ENCODE measurements at regions not wholly inside any gene's neighbourhood (a gene's known extent, or its start where the extent isn't known, plus 50 kb on each side); places are given as distances from the start of the nearest gene placed in this dataset.

GRCh38 chr14:71648725-71649124 lies 283.5 kb upstream of the RGS6 start:
- no peak overlapping the region for H3K4me3 Mint-ChIP-seq
- H3K9me3 Mint-ChIP-seq = peaks cover 18% of the 10 kb centered on the region
- H3K27ac Mint-ChIP-seq = no peak overlapping the region
- H3K27me3 Mint-ChIP-seq (ENCODE audit: low read depth) = no peaks in the 10 kb centered on the region
- peaks cover 2% of the 10 kb centered on the region for H3K4me1 Mint-ChIP-seq (ENCODE audit: low read depth)
- H3K36me3 Mint-ChIP-seq (ENCODE audit: low read depth) = peaks cover 40% of the 10 kb centered on the region

- H3K9me3 Mint-ChIP-seq = peaks cover 18% of the 10 kb centered on the region
- H3K4me1 Mint-ChIP-seq (ENCODE audit: low read depth) = peaks cover 2% of the 10 kb centered on the region
- no peaks in the 10 kb centered on the region for H3K27me3 Mint-ChIP-seq (ENCODE audit: low read depth)
- H3K4me3 Mint-ChIP-seq = no peak overlapping the region
- peaks cover 45% of the 10 kb centered on the region for H3K36me3 Mint-ChIP-seq (ENCODE audit: low read depth)
- no peak overlapping the region for H3K27ac Mint-ChIP-seq
Observed at GRCh38 chr14:71650187-71650755, 282.0 kb upstream of the RGS6 start.

GRCh38 chr14:71651228-71651627 lies 281.0 kb upstream of the RGS6 start:
- no peak overlapping the region for H3K4me3 Mint-ChIP-seq
- H3K27ac Mint-ChIP-seq = no peak overlapping the region
- H3K4me1 Mint-ChIP-seq (ENCODE audit: low read depth) = peaks cover 2% of the 10 kb centered on the region
- peaks cover 18% of the 10 kb centered on the region for H3K9me3 Mint-ChIP-seq
- no peaks in the 10 kb centered on the region for H3K27me3 Mint-ChIP-seq (ENCODE audit: low read depth)
- H3K36me3 Mint-ChIP-seq (ENCODE audit: low read depth) = peaks cover 49% of the 10 kb centered on the region

- no peaks in the 10 kb centered on the region for H3K27me3 Mint-ChIP-seq (ENCODE audit: low read depth)
- H3K36me3 Mint-ChIP-seq (ENCODE audit: low read depth) = peaks cover 49% of the 10 kb centered on the region
- H3K27ac Mint-ChIP-seq = no peak overlapping the region
- H3K9me3 Mint-ChIP-seq = peaks cover 18% of the 10 kb centered on the region
- H3K4me1 Mint-ChIP-seq (ENCODE audit: low read depth) = peaks cover 2% of the 10 kb centered on the region
- H3K4me3 Mint-ChIP-seq = no peak overlapping the region
Observed at GRCh38 chr14:71652368-71652767, 279.9 kb upstream of the RGS6 start.

DNA sequence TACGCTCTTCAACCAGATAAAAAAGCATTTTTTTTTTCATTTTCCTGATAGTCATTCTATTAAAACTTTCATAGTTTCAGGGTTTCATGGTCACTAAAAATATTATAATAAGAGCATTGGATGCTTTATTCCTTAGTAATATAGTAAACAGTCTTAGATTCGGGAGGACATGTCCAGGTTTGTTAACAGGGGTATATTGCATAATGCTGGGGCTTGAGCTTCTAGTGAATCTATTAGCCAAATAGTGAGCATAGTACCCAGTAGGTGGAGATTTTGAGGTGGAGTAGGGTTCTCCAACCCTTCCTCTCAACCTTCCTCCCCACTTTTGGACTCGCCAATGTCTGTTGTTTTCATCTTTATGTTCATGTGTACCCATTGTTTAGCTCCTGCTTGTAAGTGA lies 277.4 kb upstream of the RGS6 start:
- no peaks in the 10 kb centered on the region for H3K27me3 Mint-ChIP-seq (ENCODE audit: low read depth)
- H3K36me3 Mint-ChIP-seq (ENCODE audit: low read depth) = peaks cover 50% of the 10 kb centered on the region
- H3K9me3 Mint-ChIP-seq = peaks cover 18% of the 10 kb centered on the region
- no peak overlapping the region for H3K4me3 Mint-ChIP-seq
- H3K4me1 Mint-ChIP-seq (ENCODE audit: low read depth) = peaks cover 16% of the 10 kb centered on the region
- no peak overlapping the region for H3K27ac Mint-ChIP-seq

GRCh38 chr14:71658261-71658860 lies 273.9 kb upstream of the RGS6 start:
- H3K36me3 Mint-ChIP-seq (ENCODE audit: low read depth) = peaks cover 36% of the 10 kb centered on the region
- H3K27me3 Mint-ChIP-seq (ENCODE audit: low read depth) = no peaks in the 10 kb centered on the region
- peak overlapping the region; percentile 12 for H3K27ac Mint-ChIP-seq
- H3K4me3 Mint-ChIP-seq = peak overlapping the region; percentile 14
- H3K4me1 Mint-ChIP-seq (ENCODE audit: low read depth) = peaks cover 18% of the 10 kb centered on the region
- no peaks in the 10 kb centered on the region for H3K9me3 Mint-ChIP-seq

DNA sequence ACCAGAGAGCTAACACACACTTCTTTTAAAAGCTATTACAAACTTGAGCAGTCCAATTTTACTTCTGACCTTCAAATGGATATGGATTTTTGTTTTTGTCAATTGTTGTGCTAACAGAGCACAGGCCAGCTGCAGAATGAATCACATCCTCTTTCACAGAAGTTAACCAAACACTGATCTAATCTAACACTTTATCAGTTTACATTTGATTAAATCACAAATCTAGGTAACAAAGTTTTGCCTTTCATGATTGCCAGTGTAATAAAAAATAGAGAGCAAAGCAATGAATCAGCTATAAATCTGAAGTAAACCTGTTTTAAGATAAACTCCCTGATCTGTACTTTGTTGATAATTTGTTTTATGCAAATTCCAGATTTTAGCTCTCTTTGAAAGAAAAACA lies 273.1 kb upstream of the RGS6 start:
- H3K27ac Mint-ChIP-seq = no peak overlapping the region
- H3K9me3 Mint-ChIP-seq = no peaks in the 10 kb centered on the region
- H3K36me3 Mint-ChIP-seq (ENCODE audit: low read depth) = peaks cover 35% of the 10 kb centered on the region
- H3K4me3 Mint-ChIP-seq = no peak overlapping the region
- peaks cover 18% of the 10 kb centered on the region for H3K4me1 Mint-ChIP-seq (ENCODE audit: low read depth)
- no peaks in the 10 kb centered on the region for H3K27me3 Mint-ChIP-seq (ENCODE audit: low read depth)

GRCh38 chr14:71661441-71661840 lies 270.8 kb upstream of the RGS6 start:
- no peak overlapping the region for H3K27ac Mint-ChIP-seq
- peaks cover 18% of the 10 kb centered on the region for H3K4me1 Mint-ChIP-seq (ENCODE audit: low read depth)
- H3K27me3 Mint-ChIP-seq (ENCODE audit: low read depth) = no peaks in the 10 kb centered on the region
- H3K36me3 Mint-ChIP-seq (ENCODE audit: low read depth) = peaks cover 28% of the 10 kb centered on the region
- H3K9me3 Mint-ChIP-seq = no peaks in the 10 kb centered on the region
- H3K4me3 Mint-ChIP-seq = no peak overlapping the region

DNA sequence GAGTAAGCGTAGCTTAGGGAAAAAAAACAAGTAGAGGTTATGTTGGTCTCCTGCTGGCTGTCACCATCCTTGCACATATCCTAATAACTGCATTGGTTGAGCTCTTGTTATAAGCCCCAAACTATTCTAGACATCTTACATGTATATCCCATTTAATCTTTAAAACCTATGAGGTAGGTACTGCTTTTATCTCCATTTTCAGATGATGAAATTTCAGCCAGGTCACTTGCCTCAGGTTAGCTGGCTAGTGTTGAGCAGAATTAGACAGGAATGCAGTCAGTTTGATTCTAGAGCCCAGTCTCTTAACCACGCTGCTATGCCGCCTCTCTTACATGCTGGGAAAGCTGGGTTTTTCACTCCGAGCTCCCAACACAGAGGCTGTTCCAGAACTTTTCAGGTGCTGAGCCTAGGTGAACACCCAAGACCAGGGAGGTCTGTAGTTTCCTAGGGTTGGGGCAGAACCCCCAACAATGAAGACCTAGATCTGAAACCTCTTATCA lies 269.9 kb upstream of the RGS6 start:
- Mint-ChIP-seq H3K36me3 (ENCODE audit: low read depth) (peaks cover 34% of the 10 kb centered on the region), H3K27ac (no peak overlapping the region), H3K4me1 (ENCODE audit: low read depth) (peaks cover 18% of the 10 kb centered on the region), H3K9me3 (no peaks in the 10 kb centered on the region), H3K27me3 (ENCODE audit: low read depth) (no peaks in the 10 kb centered on the region), H3K4me3 (no peak overlapping the region)

GRCh38 chr14:71665157-71665556 lies 267.1 kb upstream of the RGS6 start:
- peaks cover 33% of the 10 kb centered on the region for H3K36me3 Mint-ChIP-seq (ENCODE audit: low read depth)

GRCh38 chr14:71665781-71666180 lies 266.4 kb upstream of the RGS6 start:
- Mint-ChIP-seq H3K36me3 (ENCODE audit: low read depth) (peaks cover 28% of the 10 kb centered on the region), H3K27ac (no peak overlapping the region), H3K27me3 (ENCODE audit: low read depth) (no peaks in the 10 kb centered on the region), H3K4me1 (ENCODE audit: low read depth) (peaks cover 1% of the 10 kb centered on the region), H3K4me3 (no peak overlapping the region), H3K9me3 (no peaks in the 10 kb centered on the region)

More at GRCh38 chr14:71665157-71665556, 267.1 kb upstream of the RGS6 start:
- Mint-ChIP-seq H3K9me3 (no peaks in the 10 kb centered on the region), H3K27ac (no peak overlapping the region), H3K27me3 (ENCODE audit: low read depth) (no peaks in the 10 kb centered on the region), H3K4me1 (ENCODE audit: low read depth) (peaks cover 4% of the 10 kb centered on the region), H3K4me3 (no peak overlapping the region)

DNA sequence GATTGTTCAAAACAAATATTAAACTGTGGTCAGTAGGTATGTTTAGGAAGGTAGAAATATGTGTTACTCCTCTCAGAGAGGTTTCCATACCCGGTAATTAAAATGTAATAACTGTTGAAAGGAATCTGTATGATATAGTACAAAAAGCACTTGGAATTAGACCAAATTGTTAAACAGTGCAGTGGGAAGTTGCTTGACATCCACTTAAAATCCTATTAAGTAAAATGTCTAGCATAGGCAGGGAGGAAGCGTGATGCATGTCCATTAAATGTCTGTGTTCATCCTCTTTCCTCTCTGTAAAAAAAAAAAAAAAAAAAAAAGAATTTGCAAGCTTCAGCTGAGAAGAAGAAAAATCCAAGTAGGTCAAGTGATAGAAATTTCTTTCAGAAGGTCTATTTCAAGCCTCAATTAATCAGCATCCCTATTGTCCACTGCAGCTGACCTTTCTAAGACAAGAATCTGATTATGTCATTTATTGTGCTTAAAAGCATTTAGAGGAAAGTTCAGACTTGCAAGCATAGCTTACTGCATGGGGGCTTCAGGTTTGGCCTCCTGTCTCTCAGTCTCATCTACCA lies 265.6 kb upstream of the RGS6 start:
- Mint-ChIP-seq H3K27me3 (ENCODE audit: low read depth) (no peaks in the 10 kb centered on the region), H3K4me1 (ENCODE audit: low read depth) (peaks cover 8% of the 10 kb centered on the region), H3K9me3 (no peaks in the 10 kb centered on the region), H3K27ac (no peak overlapping the region), H3K4me3 (no peak overlapping the region), H3K36me3 (ENCODE audit: low read depth) (peaks cover 25% of the 10 kb centered on the region)

DNA sequence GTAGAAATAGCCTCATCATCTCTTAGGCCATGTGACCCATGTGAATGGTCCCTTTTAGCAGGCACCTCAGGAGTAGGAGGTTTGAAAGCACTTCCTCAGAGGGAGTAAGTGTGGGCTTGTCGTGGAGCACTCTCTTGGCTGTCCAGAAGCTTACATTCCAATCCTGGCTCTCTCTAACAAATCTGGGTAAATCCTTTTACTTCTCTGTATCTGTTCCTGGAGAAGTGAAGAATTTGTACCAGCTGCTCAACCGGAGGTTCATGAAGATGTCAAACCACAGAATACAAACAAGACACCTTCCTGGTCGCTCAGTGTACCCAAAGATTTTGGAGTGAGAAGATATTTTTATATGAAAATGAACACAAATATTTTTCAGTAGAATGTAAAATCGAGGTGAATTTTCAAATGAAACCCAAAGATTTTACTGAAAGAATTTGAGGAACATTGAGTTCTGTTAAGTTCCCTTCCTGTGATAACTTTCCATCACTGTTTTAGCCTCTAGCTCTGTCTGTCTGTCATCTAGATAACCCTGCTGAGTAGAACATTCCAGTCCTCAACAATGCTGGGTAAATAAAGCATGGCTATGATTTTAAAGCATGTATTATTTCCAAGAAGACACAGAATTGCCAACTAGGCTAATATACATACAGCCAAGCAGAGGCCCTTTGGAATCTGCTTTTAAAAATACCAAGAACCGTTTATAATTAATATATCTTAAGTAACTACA lies 263.9 kb upstream of the RGS6 start:
- no peaks in the 10 kb centered on the region for H3K27me3 Mint-ChIP-seq (ENCODE audit: low read depth)
- H3K27ac Mint-ChIP-seq = no peak overlapping the region
- no peaks in the 10 kb centered on the region for H3K9me3 Mint-ChIP-seq
- peaks cover 32% of the 10 kb centered on the region for H3K36me3 Mint-ChIP-seq (ENCODE audit: low read depth)
- H3K4me1 Mint-ChIP-seq (ENCODE audit: low read depth) = peaks cover 10% of the 10 kb centered on the region
- H3K4me3 Mint-ChIP-seq = no peak overlapping the region

DNA sequence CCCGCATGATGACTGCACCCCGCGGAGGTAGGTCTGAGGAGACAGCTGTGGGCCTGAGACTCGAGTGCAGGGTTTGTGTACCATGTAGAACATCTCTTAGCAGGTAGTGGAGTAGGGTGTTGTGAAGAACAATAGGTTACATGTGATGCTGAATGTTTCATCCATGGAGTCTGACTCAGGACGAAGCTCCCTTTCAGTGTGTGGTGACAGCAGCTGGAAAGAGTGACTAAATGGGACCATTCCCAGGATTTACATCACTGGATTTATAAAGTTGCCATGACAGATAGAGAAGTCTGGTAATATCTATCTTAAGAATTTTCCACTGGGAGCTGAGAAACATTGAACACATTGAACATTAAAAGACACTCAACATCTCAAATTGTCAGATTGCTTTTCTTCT lies 259.6 kb upstream of the RGS6 start:
- no peaks in the 10 kb centered on the region for H3K27me3 Mint-ChIP-seq (ENCODE audit: low read depth)
- peaks cover 3% of the 10 kb centered on the region for H3K9me3 Mint-ChIP-seq
- peaks cover 38% of the 10 kb centered on the region for H3K36me3 Mint-ChIP-seq (ENCODE audit: low read depth)
- peaks cover 10% of the 10 kb centered on the region for H3K4me1 Mint-ChIP-seq (ENCODE audit: low read depth)
- no peak overlapping the region for H3K27ac Mint-ChIP-seq
- H3K4me3 Mint-ChIP-seq = no peak overlapping the region
